Globus pallidus (tissue), 1 donor: ENCODE measurements at regions not wholly inside any gene's neighbourhood (a gene's known extent, or its start where the extent isn't known, plus 50 kb on each side); places are given as distances from the start of the nearest gene placed in this dataset.

ENCODE experiments used
- DNase-seq: peaks from one replicate; pipeline ENCODE4 v3.0.0-alpha.2; 2015; ENCODE audit warnings: low spot score

DNA sequence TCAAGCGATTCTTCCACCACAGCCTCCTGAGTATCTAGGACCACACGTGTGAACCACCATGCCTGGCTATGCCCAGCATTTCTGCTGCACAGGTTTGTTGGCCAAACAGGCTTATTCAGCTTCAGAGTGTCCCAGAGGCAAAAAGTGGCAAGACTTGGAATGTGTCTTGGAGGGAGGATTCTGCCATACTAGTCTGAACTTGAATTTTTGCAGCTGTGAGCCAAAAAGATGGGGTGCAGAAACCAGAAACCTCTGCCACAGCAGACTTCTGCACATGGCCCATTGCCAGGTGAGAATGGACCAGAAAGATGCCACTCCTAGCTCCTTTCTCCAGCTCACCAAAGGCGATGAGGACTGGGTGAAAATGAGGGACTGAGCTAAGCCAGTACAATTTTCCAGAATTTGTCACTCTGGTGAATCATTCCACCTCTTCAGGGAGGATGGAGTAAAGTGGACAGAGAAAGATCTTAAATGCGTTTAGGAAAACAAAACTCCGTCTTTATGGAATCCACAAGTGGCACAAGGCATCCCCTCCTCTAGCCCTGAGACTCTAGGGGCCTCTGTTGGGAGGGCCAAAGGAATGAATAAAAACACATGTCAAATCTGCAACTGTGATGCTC is 369.1 kb upstream of the CLNK start:
- DNase-seq: no peak

DNA sequence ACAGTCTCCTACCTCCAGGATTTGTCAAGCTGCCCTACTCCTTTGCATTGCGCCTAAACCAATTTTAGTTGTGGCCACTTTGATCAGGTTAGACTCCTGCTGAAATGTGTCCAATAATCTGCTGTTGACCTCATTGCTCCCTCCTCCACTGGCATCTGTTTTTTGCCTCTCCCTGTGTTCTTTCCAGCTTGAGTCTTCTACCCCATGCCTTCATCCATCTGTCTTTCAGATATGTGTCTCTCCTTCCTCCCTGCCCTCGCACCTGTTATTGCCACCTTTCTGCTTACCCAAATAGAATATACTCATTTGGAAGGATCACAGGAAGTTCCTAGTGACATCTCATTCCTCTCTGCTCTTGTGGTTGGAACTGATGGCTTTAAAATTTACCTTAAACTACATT is 366.6 kb upstream of the CLNK start:
- no peak for DNase-seq

DNA sequence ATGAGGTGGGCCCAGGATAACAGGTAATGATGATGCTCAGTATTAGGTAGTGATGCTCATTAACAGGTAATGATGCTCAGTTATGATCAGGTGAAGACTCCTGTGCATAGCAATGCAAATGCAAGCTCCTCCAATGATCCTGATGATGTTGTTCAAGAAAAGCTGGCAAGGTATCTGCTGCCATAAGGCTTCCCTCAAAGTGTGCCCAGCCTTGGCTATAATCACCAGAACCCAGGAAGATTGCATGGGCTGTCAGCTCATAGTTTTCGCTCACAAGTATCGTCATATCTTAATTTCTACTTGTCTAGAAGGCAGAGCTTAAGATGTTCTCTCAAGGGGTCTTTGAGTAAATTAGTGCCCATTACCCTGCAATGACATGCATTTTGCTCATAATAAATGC is 366.2 kb upstream of the CLNK start:
- DNase-seq: no peak

DNA sequence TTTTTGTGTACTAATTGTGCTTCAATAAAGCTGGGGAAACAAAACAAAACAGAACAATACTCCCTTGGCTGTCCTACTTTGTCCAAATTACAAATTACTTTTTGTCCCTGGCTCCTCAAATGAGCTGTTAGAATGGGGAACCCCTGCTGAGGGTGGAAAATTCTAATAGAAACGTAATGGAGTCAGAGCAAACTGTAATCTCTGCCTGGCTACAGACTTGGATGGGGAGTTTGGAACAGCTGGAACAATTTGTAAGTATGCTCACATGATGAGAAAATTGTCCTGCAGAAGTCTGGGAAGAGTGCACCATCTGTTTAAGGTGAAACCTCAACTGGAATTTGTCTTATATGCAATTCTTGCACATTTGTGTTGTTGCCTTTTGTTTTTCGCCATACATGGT is 364.4 kb upstream of the CLNK start:
- DNase-seq: no peak

DNA sequence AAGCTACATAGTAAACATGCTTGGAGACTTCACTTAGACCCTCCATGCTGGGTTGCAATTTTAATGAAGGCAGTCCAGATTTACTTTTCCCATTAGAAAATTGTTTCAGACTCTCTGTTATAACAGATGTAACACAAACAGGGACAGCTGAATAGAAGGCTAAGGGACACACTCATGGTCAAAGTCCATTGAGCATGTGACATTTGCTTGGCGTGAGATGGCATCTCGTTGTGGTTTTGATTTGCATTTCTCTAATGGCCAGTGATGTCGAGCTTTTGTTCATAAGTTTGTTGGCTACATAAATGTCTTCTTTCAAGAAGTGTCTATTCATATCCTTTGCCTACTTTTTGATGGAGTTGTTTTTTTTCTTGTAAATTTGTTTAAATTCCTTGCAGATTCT is 358.2 kb upstream of the CLNK start:
- no peak for DNase-seq

DNA sequence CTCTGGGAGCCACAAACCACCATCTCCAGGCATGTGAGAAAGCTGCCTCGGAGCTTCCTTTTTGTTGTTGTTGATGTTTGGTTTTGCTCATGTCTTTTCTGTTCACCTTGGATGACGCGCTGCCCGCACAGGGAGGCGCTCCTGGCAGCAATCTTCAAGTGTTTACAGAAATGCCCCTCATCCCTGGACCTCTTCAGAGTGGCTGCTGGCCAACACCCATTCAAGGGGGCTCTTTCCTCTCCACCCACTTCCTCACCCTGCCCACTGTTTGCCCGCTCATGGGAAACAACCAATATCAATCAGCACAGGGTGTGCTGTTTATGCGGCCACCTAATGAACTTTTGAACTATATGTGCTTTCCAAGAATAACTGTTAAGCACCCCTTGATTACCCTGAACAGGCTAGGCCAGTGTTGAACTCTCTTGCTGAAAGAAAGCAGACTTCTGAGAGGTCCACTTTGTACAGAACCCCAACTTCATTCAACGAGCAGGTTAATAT is 355.1 kb upstream of the CLNK start:
- no peak for DNase-seq

DNA sequence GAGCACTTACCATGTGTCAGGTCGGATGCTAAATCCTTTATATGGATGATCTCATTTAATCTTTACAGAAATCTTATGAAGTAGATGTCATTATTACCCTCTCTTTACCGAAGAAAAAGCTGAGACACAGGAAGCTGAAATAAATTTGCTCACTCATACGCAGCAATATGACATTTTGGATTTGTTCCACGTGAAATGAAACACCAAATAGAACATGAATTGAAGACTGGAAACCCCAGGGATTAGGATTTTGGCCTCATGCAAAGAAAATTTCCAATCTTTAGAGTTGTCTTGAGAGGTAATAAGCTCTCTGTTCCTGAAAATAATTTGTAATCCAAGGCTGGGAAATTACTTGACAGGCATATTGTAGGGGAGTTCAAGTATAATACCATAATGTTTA is 354.4 kb upstream of the CLNK start:
- no peak for DNase-seq

DNA sequence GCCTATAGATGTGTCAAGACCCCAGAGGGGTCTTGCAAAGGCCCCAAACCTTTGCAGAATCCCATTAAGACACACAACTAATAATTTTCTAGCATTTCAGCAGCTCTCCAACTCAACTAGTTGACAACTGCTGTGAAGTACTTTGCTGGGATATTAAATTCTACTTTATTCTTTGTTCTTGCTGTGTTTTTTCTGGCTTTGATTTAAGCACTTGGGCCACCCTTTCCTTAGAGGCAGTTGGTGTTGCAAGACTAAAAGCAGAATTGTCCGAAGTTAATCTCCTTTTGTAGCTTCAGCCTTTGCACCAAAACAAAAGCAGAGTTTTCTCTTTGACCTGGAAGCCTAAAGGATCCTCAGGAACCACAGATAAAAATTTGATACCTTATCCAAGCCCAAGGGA is 353.1 kb upstream of the CLNK start:
- no peak for DNase-seq

DNA sequence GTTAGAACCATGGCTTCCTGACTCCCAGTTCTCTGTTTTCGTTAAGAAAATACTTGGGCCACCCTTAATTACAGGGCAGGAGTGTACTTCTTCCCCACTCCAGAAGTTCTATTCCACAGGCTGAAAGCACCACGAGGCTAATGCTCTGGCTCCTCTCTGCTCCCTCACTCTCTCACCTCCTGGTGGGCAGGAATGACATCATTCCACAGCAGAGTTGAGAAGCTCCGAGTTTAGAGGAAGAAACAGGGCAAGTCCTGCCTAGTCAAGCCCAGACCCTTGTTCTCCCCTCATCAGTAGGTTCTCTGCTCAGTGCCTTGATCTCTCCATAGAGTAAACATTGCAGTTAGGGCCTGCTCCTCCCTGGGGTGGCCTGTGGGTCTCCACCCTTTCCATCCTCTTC is 343.8 kb upstream of the CLNK start:
- DNase-seq: no peak

DNA sequence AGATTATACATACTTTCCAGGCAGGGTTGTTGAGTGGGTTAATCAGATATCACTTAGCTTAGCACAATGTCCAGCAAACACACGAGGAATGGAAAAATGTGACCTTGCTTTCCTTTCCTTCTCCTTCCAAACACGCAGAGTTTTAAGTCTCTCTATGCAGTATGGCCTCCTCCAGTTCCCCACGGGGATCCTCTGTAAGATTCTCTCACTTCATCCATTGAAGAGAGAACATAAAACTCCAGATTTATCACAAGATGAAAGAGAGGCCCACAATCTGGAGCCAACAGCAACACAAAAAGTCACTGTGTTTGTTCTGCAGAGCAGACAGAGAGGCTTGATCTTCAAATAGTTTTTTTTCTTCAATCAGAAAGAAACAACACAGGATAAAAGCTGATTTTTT is 336.8 kb upstream of the CLNK start:
- peak; percentile 4 for DNase-seq

DNA sequence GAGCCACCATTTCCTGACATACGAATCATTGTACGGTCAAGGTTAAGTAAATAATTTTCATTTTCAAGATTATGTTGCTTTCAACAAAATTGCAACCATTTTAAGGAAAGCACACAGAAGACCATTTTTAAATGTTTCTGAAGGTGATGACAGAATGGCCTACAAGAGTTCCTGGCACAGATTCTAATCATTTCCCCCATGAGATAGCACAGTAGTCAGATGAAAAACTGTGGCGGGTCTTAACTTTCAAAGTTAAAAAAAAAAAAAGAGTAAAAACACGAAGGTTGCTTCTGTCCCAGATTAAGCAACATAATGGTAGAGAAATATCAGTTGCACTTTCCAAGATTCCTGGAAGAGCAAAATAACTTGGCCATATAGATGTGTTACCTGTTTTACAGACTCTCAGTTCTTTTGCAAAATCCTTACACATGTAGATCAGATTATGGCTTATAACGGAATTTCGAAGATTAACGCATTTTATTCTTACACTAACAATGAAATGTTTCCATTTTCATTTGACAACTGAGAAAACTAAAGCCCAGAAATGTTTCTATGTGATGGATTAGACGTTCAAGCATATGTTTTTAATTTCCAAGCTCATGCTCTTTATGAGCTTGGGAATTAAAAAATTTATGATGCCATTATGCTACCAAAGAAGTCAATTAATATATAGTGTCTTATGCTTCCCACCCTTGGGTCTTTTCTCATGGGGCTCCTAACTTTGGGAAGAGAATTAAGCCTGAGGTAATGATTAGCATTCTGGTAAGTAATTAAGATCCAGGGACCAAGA is 335.1 kb upstream of the CLNK start:
- no peak for DNase-seq

DNA sequence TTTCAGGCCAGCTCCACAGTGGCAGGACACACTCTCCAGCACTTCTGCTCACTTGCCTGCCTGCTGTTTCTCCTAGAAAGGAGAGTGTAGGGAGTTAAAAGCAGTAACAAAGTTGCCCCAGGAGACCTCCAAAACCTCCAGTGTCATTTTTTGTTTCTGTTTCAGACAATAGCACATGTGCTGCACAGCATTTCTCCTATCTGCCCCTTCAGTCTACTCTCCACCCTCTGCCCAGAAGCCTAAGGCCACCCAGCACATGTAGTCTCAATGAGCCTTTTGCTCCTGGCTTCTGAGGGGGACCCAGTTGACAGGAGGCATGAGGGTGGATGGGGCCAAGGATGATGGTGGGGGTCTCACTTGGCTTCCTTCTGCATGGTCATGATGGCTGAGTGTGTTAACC is 329.6 kb upstream of the CLNK start:
- no peak for DNase-seq

DNA sequence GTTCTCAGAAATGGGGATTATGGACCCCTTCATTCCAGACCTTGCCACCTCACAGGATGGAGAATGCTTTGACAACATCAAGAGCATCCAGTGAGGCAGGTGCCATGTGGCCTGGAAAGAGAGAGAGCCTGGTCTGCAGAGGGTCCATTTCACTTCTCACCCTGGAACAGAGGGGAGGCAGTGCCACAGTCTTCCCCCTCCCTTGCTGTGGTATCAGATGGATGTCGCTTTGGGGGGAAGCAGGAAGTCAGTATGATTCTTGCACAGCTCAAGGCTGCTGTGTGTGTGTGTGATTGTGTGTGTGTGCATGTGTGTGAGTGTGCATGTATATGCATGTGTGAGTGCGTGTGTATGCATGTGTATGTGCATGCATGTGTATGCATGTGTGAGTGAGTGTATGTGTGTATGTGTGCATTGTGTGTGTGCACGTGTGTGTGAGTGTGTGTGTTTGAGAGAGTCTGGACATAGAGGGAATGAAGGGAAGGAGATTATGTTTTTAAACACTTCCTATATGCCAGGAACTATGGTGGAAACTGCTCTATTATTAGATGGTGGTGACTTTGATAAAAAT is 328.6 kb upstream of the CLNK start:
- DNase-seq: no peak

DNA sequence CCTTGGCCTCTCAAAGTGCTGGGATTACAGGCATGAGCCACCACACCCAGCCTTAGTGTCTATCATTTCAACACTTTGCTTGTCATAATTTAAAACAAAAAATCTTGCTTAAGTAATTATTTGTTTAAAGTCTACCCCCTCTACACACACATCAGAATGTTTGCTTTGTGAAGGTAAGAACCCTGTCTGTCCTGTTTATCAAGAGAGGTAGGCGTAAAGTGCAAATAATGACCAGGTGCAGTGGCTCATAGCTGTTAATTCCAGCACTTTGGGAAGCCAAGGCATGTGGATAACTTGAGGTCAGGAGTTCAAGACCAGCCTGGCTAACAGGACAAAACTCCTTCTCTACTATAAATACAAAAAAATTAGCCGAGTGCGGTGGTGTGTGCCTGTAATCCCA is 326.7 kb upstream of the CLNK start:
- DNase-seq: no peak

DNA sequence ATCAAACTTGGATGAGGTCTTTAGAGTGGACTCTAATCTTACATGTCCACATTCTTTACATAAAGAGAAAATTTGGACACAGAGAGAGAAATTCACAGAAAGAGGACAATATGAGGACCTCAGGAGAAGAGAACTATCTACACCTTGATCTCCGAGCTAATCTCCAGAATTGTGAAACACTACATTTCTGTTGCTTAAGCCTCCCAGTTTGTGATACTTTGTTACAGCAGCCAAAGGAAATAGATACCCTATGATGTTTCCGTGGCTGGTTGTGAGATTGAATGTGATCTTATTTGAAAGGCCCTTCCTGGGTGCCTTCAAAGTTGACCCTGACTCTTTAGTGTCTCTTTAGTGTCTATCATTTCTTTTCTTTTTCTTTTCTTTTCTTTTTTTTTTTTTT is 326.1 kb upstream of the CLNK start:
- DNase-seq: no peak

DNA sequence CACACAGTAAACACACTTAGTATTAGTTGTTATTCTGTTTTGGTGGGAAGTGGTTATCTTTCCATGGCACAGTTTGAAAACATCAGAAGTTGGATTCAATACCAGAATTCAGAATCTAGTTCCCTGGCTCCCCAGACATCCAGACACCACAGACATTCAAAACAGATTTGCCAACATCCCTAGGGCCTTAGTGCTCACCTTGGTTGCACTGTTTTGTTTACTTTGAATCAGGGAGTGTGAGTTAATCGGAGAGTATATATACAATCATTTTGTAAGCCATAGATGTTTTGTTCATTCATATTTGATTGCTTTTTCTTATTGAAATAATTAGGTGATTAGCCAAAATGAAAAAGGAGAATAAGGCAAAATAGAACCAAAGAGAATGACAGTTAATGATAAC is 324.7 kb upstream of the CLNK start:
- DNase-seq: no peak

DNA sequence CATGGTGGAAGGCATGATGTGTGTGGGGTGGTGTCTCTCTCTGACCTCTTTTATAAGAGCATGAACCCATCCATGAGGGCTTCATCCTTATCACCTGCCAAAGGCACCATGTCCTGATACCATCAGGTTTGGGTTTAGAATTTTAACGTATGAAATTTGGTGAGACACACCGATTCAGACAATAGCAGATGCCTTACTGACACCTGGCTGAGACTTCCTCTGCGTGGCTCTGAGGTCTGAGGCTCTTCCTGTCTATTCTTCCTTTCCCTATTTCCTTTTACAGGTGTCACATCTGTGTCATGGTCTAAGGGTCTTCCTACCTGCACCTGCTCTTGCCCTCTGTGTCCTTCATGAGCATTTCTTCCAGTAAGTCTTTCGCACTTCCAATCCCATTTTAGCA is 320.7 kb upstream of the CLNK start:
- no peak for DNase-seq

DNA sequence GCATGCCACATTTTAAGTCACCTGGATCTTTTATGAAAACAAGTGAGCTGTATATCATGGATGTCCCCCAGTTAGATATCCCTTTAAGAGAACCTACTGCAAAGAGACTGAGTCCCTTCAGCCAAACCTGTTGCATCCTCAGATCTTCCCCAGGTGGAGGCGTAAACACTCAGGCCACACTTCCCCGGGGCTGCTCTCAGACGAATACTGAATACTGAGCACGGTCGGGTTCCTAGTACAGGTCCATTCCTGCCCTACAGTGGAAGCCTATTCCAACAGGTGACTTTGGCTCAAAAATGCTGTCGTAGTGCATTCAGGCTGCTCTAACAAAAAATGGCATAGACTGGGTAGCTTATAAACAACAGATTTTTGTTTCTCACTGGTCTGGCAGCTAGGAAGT is 320.2 kb upstream of the CLNK start:
- DNase-seq: no peak

DNA sequence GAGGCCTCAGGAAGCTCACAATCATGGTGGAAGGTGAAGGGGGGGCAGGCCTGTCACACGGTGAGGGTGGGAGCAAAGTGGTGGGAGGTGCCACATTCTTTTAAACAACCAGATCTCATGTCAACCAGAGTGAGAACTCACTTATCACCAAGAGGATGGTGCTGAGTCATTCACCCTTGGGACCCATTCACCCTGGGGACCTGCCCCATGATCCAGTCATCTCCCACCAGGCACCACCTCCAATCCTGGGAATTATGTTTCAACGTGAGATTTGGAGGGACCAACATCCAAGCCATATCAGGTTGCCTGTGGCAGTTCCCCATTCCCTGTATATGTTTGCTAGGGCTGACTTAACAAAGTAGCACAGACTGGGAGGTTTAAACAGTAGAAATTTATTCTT is 318.4 kb upstream of the CLNK start:
- no peak for DNase-seq

DNA sequence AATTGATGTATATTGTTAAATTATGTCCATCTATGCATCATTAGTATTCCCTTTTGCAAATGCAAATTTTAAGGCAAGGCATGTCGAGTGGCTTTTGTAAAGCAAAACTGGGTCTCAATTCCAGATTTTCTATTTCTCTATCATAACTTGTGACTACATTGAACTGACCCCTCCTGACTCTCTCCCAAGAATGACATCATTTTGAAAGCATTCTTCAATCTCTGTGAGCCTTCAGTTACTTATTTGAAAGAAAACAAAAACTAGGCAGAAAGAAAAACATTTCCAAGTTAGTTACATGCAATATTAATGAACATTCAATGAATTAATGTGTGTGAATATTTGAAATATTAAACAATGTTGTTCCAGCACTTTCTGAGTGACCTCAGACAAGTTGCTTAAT is 314.3 kb upstream of the CLNK start:
- DNase-seq: no peak

DNA sequence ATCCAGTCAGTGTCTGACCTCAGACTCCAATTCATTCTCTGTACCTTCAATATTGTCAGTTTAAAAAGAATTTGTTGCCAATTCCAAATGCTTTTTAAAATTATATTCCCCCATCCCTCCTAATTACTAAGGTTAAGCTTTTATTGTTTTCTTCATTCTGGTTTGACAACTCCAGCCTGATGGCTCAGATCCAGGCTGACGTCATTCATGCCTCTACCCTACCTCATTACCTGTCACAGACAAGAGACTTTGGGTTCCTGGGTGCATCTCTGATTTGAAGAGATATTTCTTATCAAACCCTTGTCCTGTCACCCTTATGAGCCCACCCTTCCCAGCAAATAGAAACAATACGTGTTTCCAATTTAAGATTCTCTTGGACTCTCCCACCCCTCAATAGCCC is 300.2 kb upstream of the CLNK start:
- DNase-seq: no peak

DNA sequence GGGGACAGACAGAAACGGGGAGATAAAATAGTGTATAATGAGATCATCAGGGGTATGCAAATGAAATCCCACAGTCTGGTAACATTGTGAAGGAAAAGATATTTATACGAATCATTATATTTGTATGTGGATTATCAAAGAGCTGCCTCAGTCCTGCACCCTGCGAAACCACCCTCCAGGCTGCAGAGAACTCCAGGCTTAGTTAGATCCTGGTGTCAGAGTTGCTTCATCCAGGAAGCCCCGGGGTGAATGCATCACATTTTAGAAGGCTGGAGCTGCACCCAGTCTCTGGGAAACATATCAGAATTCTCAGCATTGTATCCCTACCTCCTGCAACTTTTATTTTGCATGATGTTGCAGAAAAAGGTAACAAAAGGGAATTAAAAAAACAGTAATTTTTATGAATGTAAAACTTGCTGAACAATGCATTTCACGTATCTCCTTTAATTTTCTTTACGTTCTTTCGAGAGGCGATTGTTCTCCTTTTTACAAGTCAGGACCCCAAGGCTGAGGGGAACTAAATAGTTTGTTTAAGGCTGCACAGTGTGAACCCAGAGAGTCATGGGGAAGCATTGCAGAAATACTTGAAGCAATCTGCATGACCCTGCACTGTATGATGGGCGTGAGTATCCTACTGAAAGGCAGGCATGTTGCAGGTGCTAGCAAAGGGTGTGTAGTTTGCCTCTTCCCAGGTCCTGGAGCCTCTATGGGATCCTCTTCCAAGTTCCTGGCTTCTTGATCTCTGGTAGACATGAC is 299.5 kb upstream of the CLNK start:
- DNase-seq: peak; percentile 6

DNA sequence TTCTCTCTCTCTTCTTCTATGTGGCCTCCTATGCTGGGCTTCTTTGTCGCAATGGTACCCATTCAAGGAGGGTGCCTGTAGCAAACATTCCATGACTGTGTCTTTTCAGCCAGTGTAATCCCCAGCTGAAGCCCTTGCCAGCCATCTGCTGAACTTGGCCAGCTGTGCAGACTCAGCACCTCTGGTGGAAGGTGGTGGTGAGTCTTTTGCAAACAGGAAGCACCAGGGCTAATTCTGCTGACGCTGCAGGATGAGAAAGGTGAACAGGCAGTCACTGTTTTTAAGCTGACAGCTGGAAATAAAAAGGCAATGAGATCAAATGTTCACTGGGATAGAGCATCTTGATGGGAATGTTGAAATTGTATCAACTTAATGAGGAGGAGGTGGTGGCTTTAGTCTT is 298.7 kb upstream of the CLNK start:
- DNase-seq: no peak
